GM21390 (cell line): ENCODE measurements at regions not wholly inside any gene's neighbourhood (a gene's known extent, or its start where the extent isn't known, plus 50 kb on each side); places are given as distances from the start of the nearest gene placed in this dataset.

ENCODE experiments used
- ATAC-seq: cut with Tn5 transposase; IDR thresholded peaks from one replicate; pipeline ENCODE4 v1.9.1; 2021; ENCODE audit not compliant: unreplicated experiment

- ATAC-seq = no peak
Measured at GRCh38 chr9:81490605-81491331, 198.6 kb downstream of the TLE1 start.

DNA sequence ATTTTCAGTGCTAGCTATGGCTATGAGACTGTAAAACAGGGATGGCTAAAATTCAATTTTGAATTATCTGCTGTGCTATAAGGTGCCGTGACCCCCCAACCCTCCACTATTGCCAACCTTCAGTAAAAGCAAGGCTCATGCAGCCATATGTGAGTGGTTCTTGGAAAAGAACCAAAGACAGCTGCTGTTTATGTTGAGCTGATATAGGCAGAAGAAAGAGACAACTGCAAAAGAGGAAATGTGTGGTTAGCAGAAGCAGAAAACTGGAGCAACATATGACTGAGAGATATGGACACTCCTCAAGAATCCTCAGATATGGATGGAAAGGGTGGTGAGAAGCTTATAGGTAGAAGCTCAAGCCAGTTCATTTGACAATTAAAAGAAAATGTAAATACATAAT is 200.3 kb downstream of the TLE1 start:
- no peak for ATAC-seq

DNA sequence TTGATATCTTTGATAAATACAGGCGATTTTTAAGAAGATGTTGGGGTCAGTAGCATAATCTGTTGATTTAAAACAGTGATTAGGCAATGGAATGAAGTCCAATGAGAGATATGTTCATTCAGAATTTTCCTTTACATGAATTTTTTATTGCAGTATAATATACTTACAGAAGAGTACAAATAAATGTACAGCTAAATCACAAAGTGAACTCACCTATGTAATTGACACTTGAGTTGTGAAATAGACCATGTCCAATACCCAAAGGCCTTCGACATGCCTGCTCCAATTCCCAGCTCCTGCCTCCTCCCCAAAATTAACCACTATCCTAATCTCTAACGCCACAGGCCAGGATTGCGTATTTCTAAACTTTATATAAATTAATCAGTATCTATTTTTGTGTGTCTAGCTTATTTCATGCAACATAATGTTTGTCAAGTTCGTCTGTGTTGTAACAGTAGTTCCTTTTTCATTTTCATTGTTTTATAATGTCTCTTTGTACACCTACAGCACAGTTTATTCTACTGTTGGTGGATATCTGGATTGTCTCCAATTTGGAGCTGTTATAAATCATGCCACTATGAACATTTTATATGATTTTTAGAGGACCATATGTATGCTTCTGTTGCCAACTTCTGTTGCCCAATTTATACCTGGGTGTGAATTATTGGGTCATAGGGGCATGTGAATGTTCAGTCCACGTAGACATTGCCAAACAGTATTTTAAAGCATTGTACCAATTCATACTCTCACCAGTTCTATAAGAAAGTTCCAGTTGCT is 208.3 kb downstream of the TLE1 start:
- no peak for ATAC-seq

- no peak for ATAC-seq
Measured at GRCh38 chr9:81479573-81479972, 209.8 kb downstream of the TLE1 start.

DNA sequence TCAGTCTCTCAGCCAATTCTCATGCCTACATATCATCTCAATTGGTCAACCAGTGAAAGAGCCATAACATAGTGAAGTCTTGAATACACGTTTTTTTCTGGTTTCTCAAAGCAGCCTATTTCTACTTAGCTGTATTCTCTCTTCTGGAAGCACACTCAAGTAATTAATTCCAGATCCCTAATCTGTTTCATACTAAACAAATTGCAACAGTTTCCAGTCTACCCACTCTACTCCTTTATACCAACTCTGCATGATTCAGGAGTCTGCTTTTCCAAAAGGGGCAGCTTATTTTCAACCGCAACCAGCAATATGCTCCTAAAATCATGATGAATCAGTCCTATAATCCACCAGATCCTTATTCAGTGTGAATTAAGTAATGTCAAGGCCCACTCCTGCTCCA is 211.7 kb downstream of the TLE1 start:
- ATAC-seq = no peak

- ATAC-seq = no peak
Measured at GRCh38 chr9:81476813-81477490, 212.4 kb downstream of the TLE1 start.

DNA sequence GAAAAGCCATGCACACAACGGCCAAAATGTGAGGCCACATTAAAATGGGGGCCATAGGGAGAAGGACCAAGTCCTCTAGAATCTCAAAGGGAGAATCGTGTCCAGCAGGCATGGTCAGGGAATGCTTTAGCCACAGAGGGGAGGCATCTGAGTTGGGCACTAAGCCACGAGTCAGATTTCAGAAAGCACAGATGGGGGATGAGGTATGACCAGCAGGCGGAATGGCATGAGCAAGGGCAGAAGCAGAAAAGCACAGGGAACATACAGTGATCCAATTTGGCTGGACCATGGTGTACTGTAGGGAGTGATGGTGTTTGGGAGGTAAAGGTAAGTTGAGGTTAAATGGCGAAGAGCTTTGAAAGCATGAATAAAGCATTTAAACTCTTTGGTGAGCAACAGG is 214.6 kb downstream of the TLE1 start:
- ATAC-seq = no peak

DNA sequence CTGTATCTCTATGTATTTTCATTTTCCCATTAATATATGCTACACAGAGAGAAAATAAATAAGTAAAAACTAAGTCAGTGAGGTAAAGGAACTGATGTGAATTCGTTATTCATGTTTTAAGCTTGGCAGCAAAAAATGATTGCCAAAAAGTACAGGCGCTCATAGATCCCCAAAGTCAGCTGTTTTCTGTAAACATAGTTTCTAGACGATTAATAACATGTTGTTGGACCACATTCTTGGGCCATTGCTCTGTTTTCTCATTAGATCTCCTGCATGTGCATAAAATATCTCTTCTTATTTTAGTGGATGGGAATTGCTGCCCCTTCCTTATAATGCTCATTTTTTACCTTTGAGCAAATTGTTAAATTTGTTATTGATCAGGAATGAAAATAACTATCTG is 215.2 kb downstream of the TLE1 start:
- no peak for ATAC-seq

GRCh38 chr9:81473708-81474107 is 215.6 kb downstream of the TLE1 start:
- no peak for ATAC-seq

DNA sequence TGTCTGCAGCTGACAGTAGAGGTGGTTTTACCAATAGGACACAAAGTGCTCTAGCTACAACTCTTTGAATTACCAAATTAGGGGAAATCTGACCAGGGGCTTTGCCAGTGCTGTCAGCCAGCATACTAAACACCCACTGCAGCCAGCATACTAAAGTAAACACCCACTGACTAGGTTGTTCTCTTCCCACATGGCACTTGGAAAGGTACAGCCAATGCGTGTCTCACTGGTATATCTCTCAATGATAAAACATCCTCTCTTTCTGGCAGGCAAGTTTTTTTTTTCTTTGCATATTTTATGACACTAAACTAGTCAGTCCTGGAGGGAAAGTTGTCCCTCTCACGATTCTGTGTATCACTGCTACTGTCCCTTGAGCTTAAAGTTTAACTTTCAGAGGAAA is 216.1 kb downstream of the TLE1 start:
- ATAC-seq = no peak

DNA sequence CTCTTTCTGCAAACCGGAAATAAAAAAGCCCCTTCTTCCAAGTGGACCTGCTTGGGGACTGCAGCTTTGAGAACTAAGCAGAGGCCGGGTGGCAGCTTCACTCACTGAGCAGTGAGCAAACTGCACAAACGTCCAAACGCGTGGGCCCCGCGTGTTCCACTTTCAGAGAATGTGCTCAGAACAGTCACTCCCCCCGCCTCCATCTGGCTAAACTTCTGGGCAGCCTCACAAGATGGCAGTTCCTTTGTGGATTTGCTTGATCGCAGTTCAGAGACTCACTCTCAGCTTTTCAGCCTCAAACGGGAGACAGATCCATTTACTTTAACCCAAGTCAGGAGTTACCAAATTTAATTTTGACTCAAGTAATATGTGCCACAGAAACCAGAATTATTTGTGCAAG is 216.6 kb downstream of the TLE1 start:
- ATAC-seq = no peak

DNA sequence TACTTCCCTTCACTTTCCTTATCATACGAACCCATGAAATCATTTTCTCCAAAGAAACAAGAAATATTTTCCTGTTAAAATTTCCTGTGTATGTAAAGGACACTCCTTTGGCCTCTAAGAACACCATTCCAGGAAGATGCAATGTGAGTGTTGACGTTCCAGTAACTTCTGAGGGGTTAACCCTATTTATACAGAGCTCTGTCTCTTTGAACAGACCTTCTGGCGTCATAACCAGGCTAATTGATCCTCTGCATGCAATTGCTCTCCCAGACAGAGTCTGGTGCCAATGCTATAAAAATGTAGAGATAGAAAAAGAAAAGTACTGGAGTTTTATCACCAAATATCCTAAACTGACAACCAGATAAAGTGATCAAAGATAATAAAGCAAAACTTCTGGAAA is 218.5 kb downstream of the TLE1 start:
- no peak for ATAC-seq

DNA sequence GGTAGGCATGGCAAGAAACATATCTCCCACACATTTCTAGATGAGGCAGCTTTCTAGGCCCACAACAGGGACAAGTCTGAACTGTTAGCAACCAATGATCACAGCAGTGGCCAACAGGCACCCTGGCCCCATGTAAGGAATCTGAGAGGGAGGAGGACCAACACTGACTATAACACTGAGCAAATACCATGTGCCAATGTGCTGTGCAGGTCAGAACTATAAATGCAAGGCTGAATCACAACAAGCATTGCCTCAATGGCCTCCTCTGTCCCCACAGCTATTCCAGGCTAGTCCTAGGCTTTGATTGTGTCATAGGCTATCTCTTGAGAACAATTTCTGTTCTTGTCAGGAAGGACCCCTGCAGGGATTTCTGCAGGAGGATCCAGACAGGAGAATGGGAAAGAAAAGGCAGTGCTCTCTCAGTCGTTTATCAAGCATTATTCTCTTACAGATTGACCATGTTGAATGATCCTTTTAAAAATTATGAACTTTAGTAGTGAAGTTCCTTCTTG is 221.2 kb downstream of the TLE1 start:
- no peak for ATAC-seq

DNA sequence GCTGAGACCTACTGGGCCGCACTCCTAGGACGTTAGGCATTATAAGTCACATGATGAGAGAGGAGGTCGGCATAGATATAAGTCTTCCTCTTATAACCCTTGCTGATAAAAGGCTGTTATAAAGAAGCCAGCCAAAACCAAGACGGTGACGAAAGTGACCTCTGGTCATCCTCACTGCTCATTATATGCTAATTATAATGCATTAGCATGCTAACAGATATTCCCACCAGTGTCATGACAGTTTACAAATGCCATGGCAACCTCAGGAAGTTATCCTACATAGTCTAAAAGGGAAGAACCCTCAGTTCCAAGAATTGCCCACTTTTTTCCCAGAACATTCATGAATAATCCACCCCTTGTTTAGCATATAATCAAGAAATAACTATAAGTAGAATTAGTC is 222.4 kb downstream of the TLE1 start:
- ATAC-seq = no peak

GRCh38 chr9:81465468-81466011 is 223.8 kb downstream of the TLE1 start:
- ATAC-seq = no peak

GRCh38 chr9:81462801-81463200 is 226.5 kb downstream of the TLE1 start:
- ATAC-seq = no peak

- ATAC-seq = no peak
Measured at GRCh38 chr9:81461196-81461595, 228.2 kb downstream of the TLE1 start.

DNA sequence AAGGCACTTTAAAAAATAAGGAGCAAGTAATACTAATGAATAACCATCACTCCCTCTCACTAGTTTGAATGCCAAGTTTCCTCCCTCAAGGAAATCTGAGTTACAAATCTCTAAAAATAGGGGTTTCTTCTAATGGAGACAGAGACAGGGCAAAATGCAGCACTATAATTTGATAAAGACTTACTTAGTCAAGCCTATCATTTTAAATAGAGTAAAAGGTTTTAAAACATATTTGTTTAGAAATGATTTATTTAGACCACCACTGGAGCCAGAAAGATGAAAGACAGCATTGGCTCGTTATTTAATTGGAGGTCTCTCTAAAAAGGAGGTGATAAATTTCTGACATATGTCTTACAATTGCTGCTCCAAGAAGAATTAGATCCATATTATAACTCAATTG is 228.7 kb downstream of the TLE1 start:
- no peak for ATAC-seq

- ATAC-seq = no peak
Measured at GRCh38 chr9:81459591-81459990, 229.8 kb downstream of the TLE1 start.

DNA sequence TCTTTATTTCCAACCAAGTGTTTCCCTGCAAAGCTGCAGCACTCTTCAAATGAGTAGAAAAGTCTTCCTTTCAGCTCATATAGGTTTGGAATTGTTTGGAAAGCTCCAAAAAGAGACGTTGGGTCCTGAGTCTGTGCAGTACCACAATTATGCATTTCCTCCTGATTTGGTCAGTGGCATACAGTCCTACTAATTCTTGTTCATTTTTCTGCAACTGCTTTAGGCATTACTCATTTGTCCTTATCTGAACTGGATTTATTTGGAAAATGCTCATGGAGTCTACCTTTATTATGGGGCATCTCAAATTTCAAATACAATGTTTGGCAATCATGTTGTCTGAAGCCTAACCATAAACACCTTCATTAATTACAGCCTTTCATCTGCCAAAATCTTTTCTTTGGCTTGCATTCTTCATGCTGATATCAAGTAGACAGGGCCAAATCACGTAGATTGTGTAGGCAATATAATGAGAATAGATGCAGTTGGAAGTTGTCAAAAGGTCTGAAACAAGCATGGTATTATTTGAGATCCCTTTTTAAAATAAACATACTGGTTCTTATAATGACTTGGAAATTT is 232.8 kb downstream of the TLE1 start:
- no peak for ATAC-seq
